OCI-M1 (cell line): ENCODE measurements at regions not wholly inside any gene's neighbourhood (a gene's known extent, or its start where the extent isn't known, plus 50 kb on each side); places are given as distances from the start of the nearest gene placed in this dataset.

Experiments used
- DNase-seq: peaks from one replicate; lab custom pipeline; 2025; lab: John Stamatoyannopoulos, UW

DNA sequence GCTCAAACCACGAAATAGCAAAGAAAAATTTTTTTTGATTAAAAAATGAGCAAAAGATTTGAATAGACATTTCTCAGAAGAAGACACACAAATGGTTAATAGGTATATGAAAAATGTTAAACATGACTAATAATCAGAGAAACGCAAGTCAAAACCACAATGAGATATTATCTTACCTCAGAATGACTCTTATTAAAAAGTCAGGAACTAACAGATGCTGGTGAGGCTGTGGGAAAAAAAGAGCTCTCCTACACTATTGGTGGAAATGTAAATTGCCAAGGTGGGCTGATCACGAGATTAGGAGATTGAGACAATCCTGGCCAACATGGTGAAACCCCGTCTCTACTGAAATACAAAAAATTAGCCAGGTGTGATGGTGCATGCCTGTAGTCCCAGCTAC lies 315.5 kb upstream of the FLRT2 start:
- DNase-seq: no peak

DNA sequence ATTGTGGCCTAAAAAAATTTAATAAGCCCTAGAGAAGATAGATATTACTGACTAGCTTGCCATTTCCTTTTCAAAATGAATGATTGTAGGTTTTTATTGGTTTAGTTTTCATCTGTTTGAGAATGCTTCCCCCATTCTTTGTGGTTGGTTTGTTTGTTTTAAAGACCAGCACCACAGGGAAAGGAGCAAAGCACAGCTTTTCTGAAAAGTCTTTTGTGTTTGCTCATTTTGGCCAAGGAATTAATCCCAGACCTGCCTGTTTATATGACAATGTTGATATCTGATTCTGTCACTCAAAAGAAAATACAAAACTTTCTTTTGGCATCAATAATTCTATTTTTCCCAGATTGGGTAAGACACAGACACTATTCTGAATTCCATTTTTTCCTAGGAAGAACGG lies 312.5 kb upstream of the FLRT2 start:
- no peak for DNase-seq

DNA sequence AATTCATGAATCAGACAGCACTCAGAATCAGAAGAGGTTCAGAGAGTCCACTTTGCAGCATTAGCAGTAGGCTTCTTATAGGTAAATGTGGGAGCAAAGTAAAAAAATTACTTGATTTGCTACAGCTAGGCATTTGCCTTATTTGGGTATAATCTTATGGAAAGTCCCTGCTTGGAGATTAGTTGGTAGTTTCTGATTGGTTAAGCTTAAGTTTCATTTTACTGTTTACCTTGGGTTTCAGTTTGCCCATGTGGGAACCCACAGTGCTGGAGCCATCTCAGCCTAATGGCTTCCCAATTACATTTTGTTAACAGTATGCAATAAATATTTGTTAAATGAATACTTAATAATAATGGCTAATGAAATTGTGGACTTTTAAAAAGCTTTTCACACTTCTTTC lies 311.0 kb upstream of the FLRT2 start:
- no peak for DNase-seq

DNA sequence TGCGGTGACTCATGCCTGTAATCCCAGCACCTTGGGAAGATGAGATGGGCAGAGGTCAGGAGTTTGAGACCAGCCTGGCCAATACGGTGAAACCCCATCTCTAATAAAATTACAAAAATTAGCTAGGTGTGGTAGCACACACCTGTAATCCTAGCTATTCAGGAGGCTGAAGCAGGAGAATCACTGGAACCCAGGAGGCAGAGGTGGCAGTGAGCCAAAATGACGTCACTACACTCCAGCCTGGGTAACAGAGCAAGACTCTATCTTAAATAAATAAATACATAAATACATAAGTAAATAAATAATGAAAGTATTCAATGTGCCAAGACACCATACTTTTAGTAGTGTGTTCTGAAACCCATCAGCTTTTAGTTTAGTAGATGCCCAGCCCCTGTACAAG lies 308.1 kb upstream of the FLRT2 start:
- no peak for DNase-seq

DNA sequence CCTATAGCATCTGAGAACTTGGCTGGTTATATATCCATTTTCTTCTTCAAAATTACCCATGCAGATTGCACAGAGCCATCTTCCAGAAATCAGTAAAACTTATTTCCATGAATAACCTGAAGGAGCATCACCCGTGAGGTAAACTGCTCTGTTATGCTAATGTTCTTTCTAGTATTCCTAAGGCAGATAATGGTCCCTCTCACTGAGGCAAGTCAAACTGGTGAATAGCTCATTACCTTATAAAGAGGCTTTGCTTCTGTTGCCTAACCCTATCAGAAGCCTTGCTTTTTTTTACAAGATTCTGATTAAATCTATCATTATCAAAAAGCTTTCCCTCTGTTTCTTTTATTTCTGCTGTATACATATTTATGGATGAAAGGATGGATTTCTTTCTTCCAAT lies 307.6 kb upstream of the FLRT2 start:
- no peak for DNase-seq

DNA sequence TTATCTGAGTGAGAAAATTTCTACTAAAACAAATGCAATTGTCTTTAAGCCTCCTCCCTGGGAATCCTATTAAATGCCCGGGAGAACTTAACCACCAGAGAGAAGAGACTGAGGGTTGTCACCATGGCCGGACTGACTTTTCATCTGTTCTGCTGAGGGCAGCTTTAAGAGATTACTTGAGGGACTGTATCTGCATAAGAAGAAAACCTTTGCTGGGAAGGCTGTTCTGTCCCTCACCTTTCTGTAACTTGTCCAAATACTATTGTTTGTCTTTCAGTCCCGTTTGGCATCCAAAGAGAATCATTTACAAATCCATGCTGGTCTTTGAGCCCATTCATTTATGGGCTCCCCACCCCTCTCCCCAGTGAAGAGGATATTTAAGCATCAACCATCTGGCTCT lies 306.3 kb upstream of the FLRT2 start:
- no peak for DNase-seq

DNA sequence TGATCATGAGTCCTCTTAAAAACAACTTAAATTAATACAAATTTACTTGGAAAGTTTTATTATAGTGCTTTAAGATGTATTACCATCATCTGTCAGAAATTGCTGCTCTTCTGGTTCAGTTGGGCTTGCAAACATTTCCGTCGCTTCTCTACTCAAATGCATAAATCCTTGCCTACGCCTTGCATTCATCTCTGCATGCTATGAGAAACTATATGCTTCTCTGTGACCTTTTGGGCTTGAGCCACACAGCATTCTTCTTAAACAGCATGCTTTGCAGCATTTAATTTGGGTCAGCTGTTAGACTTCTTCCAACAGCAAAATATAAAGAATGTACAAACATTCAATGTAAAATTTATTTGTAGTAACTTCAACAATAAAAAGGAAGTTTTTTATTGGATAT lies 305.7 kb upstream of the FLRT2 start:
- DNase-seq: no peak

DNA sequence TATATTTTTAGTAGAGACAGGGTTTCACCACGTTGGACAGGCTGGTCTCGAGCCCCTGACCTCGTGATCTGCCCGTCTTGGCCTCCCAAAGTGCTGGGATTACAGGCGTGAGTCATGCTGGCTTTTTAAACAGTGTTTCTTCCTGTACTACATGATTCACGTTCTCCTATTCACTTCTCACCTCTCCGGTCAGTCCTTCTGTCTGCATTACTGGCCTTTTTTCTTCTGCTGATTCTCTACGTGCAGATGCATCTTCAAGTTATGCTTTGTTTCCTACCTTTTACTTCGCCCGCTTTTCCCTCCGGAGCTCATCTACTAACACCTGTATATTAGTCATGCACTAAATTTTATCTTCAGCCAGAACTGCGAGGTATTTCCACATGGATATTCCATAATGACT lies 296.2 kb upstream of the FLRT2 start:
- no peak for DNase-seq

DNA sequence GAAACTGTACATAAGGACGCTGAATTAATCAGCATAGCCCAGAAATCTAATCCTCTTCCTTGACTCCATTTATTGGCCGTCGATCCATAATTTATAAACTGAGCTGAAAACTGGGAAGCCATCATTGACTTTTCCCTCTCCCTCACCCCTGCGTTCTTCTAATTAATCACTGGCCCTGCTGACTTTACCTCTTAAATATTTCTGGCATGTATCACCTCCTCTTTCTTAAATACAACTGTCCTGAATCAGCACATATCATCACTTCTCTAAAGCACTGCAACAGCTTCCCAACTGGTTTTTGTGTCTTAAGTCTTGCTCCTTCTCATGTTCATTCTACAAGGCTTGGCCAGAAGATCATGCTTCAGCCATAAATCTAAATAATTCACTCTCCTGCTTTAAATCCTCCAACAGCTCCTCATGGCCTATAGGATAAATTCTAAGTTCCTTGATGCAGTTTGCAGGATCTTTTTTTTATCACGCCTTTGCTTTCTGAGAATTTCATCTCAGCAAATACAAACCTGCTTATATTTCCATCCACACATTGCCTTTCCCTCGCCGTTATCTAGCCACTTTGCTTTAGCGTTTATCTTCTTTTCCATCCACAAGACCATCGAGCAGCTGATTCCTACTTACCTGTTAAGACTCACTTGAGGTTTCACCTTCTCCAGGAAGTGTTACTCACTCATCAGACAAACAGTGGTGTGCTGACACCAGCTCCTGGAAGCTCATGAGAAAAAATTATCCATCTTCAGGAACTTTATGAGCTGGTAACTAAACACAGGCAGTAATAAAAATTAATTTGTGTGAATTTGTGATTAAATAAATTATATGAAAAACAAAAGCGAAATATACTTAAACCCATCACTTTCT lies 295.6 kb upstream of the FLRT2 start:
- no peak for DNase-seq

DNA sequence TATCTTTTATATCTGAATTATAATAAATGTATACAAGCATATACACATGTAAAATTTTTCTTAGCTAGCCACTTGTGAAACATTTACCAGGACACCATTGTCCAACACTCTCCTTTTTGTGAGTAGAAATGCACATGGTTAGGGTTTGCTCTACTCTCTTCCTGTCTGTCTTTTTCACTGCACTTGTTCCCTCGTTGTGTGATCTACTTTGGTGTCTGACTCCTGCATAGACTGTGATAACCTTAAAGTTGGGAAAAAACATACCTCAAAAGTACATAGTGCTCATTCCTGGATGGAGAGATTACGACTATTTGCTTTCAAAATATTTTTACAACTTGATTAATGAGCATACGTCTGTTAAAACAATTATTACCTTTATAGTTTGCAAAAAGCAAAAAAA lies 294.1 kb upstream of the FLRT2 start:
- DNase-seq: no peak

DNA sequence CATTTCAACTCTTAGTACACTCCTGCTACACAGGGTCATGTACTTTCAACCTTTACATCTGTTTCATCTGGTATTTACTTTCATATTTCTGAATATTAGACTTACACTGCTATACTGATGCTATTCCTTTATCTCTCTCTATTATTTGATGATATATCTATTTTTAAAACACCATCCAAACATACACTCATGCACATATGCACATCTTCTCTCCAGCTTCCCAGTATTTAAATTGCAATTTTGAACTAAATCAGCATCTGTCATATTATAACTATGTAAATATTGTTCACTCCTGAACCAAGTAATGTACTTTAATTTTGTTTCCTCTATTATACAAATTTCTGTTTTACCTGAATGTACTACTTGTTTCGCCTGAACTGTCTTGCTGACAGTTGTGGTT lies 293.6 kb upstream of the FLRT2 start:
- no peak for DNase-seq

DNA sequence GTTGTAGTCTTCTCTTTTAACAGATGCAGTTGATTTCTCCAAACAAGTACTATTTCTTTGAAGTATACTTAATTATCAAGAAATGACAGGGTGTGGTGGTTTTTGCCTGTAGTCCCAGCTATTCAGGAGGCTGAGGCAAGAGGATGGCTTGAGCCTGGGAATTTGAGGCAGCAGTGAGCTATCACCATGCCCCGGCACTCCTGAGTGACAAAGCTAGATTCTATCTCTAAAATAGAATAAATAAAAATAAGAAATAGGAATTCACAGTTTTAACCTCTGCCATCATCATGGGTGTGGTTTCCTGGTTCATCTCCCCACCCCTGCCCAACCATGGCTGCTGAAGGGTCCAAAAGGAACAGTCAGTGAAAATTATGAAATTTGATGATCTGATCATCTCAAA lies 290.2 kb upstream of the FLRT2 start:
- no peak for DNase-seq

DNA sequence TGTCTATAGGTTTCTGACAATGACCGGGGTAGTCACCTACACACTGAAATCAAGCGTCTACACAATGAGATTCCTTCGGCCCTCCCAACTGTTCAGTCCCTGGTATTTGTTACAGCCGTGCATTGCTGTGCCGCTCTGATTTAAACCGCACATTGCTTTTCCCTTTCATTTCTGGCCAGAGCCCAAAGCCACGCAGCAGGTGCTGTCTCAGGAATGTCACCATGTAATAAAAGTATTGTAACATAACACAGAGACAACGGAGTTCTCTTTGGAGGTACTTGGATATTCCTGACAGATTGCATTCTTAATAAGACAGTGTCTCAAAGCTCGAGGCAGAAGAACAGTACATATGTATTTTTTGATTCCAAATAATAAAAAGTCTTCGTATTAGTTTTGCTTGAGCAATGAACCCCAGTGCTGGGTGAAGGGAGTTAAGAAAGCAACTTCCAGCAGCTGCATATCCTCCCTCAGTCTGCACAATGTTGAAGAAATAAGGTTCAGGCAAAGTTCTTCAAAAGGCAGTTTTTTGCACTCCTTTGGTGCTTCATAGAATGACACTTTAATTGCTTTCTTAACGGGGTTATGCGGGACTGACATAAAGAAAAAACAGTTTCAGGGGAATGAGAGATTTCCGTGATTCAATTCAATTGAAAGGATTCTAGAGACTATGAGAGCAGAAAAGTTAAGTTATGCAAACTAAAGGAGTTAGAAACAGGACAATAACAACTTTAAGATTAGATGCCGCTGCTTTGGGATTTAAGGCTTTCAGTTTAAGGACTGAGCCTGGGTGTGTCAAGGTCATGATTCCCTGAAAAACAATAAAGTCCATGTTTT lies 288.7 kb upstream of the FLRT2 start:
- DNase-seq: no peak

DNA sequence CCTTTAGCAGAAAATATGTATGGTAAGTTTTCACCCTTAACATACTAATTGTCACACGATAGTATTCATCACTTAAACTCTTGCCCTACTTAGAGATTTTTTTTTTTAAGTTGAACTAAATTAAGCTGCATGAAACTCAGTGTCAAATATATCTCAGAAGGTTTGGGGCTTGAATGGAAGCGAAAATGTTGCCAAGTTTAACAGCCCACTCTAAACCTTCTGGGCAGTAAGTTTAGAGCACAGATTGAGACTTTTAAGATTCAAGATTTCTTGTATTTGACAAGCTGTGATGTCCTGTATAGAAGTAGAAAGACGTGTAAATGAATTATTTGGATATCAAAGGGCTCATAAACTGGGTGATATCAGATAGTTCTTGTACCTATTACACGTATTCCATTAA lies 287.3 kb upstream of the FLRT2 start:
- no peak for DNase-seq

DNA sequence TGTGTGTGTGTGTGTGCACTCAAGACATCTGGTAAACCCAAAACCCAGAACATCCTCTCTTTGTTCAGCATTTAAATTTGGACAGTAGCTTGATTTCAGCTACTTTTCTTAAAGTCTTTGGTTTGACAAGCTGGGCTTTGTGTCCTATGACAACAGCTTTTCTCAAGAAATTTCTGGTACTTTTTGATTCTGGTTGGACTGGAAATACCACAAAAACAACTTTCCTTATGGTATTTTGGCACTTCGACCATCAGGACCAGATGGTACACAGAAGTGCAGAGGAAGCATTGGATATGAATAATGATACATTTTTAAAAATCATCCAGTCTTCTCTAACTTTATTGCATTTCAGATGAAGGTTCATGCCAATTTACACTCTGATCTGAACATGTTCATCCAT lies 286.6 kb upstream of the FLRT2 start:
- no peak for DNase-seq

DNA sequence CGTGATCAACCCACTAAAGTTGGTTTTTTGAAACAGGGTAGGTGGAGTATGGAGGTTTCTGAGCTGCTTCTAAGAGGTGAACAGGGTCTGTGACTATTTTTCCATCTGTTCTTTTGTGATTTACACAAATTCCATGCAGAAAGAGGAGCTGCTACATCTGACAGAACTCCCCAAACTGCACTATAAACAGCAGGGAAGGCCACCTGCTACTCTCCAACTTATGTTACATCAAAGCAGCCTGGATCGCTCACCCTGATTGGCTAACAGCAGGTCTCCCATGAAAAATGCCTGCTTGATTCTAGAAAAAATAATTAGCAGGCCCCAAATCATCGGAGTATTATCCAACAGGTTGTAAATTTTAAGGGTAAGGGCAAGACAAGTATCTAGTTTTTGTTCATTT lies 282.9 kb upstream of the FLRT2 start:
- no peak for DNase-seq

DNA sequence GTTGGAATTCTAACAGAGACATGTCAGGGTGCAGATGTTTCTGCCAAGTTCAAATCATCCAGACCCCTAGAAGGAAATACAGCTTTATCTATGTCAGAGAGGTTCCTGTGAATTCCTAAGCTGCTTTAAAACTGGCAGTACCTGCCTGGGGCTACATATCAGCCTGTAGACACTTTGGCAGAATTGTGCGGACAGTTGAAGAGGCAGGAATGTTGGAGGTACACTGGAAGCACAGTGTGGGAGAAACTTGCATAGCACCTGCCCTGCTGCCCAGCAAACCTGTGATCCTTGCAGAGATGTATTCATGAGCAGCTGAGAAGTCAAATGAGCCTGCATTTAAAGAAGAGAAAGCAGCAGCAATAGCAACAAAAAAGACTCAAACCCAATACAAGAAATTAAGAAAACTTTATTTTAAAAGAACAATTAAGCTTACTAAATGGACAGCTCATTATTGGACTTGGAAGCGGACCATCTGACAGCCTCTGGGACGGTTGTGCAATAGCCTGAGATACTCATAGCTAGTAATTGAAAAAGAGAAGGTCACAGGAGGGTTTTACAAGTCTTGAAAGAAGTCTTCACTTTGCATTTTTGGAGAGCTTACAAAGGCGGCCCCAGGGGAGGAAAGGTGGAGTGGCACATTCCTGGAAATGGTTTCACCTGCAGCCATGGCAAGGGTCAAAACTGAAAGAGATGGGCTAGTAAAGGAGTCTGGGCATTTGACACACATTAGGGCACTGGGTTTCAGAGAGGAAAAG lies 280.9 kb upstream of the FLRT2 start:
- no peak for DNase-seq

DNA sequence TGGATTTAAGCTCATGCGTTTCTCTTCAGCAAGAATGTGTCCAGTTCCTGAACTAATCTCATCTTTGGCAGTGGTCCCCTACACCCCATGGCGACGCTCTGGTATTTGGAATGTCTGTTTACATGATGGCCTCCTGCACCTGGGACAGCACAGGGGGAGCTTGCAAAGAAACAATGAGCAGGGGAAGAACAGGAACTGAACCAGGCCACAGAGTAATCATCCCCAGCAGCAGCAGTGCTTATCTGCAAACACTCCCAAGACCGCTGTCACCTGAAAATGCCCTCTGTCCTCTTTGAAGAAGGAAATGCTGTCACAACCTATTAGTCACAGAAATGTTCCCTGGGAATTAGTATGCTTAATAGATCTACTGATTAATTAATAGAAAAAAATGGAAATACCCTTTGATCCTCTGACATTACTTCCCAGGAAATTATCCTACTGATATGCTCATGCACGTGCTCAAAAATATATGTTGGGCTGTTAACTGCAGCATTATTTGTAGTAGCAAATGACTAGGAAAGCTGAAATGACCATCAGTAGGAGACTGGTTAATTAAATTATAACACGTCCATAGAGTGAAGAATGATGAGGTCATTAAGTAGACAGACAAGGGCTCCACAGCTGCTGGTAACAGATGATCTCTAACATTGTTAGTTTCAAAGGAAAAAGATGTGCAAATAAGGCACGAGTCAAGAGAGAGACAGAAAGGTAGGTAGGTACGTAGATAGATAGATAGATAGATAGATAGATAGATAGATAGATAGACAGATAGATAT lies 279.3 kb upstream of the FLRT2 start:
- peak; percentile 42 for DNase-seq

DNA sequence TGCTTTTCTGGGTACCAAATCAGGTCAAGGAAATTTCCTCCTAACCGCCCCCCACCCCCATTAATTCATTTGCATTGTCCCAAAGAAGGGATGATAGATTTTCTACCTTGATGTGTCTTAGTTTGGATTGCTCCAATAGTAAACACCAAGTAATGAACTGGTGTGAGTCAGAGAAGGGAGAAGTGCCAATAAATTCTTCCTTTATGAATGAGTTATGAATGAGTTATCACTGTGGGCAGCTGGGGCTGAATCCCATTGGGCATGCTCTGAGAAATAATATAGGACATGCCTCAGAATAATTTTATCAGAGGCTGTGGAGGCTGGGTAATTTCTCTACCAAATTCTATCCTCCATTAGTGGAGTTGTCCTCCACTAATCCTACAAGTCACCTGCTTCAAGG lies 277.9 kb upstream of the FLRT2 start:
- no peak for DNase-seq

DNA sequence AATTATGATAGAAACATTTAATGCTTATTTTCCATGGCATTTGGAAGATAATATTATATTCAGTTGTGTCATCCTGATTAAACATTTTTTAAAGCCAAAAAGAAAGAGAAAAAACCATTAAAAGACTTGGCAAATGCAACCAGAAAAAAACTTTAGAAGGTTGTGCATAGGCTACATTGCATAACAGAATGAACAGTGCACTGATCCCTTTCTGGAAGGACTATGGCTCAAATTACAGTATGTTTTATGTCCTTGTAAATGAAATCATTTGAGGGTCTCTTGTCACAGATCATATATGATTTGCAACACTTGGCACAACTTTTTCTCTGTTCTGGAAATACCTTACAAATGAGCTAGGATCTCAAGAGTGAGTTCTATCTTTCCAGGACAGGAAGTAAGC lies 275.2 kb upstream of the FLRT2 start:
- DNase-seq: no peak

DNA sequence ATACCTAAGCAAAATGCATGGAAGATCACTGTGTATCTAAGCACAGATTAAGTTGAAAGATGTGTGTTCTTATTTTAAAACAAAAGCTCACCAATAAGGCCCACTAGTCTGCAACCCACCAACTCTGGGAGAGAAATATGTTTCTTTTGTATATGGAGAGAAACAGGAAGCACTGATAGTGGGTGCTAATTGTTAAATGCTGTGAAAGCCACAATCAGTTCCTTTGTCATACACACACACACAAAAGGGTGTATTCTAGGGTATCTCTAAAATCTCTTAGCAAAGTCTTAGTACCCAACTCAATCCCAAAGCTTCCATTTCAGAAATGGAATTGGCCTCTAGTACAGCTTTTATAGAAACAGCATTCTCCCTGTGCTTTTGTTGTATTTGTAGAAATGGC lies 272.7 kb upstream of the FLRT2 start:
- DNase-seq: no peak
